DND-41 (cell line): ENCODE measurements at regions not wholly inside any gene's neighbourhood (a gene's known extent, or its start where the extent isn't known, plus 50 kb on each side); places are given as distances from the start of the nearest gene placed in this dataset.

Experiments
- EZH2 ChIP-seq: IDR thresholded peaks from 3 replicates; pipeline ENCODE4 v1.6.1; 2012; ENCODE audit warnings: borderline replicate concordance, low read depth, mild to moderate bottlenecking, moderate library complexity, low read length, inconsistent platforms; ENCODE audit not compliant: severe bottlenecking
- TF ChIP-seq, protein P1 (sequence below): IDR thresholded peaks from 2 replicates; pipeline ENCODE4 v1.5.1; 2012; ENCODE audit warnings: borderline replicate concordance, low read length, moderate library complexity, mild to moderate bottlenecking; ENCODE audit not compliant: poor library complexity, severe bottlenecking; ENCODE audit errors: extremely low read depth

DNA sequence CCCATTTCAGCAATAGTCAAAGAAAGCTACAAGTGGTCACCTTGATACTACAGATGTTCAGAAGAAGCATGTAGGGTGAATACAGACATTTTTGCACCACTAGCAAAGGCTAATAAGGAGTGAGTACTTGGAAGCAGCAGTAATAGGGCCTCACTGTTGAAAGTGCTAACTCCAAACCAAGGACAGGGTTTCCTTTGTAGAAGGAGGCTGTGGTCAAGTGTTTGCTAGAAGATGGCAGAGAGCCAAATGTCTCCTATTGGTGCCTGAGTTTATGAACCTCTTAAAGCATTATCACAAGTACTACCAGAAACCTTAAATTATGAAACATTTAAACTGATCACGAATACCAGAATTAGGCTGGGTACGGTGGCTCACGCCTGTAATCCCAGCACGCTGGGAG lies 308.1 kb downstream of the ZEB2 start:
- TF ChIP-seq, protein P1, sequence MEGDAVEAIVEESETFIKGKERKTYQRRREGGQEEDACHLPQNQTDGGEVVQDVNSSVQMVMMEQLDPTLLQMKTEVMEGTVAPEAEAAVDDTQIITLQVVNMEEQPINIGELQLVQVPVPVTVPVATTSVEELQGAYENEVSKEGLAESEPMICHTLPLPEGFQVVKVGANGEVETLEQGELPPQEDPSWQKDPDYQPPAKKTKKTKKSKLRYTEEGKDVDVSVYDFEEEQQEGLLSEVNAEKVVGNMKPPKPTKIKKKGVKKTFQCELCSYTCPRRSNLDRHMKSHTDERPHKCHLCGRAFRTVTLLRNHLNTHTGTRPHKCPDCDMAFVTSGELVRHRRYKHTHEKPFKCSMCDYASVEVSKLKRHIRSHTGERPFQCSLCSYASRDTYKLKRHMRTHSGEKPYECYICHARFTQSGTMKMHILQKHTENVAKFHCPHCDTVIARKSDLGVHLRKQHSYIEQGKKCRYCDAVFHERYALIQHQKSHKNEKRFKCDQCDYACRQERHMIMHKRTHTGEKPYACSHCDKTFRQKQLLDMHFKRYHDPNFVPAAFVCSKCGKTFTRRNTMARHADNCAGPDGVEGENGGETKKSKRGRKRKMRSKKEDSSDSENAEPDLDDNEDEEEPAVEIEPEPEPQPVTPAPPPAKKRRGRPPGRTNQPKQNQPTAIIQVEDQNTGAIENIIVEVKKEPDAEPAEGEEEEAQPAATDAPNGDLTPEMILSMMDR, result no peak
- TF ChIP-seq EZH2, result no peak
